ENCODE measurements at regions not wholly inside any gene's neighbourhood (a gene's known extent, or its start where the extent isn't known, plus 50 kb on each side); places are given as distances from the start of the nearest gene placed in this dataset.

DNA sequence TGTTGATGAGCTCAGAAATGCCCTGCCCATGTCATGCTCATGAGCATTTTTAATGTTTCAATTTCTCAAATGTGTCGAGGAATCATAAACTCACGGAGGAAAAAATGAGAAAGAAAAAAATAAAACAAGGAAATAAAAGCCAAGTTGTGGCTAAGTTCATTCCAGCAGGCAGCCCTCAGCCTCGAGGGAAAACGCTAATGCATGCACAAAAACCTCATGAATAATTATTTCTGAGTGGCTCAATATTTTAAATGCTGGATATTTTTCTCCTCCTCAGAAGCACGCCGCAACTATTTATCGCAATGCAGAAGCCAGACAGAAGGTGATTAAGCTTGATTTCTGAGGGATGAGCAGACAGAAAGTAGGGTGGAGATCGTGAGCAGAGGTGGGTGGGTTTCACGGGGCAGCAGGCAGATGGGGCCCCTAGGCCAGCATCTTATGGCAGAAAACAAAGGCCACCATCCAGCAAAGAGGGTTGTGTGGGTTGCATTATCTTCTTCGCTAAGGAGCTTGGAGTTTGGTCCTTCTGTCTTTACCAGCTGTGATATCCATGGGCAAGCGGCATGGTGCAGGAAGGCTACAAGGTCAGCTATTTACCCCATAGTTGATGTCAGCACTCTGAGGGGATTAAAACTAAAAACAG lies 151.5 kb upstream of the LRFN2 start:
- TF ChIP-seq, protein P1, sequence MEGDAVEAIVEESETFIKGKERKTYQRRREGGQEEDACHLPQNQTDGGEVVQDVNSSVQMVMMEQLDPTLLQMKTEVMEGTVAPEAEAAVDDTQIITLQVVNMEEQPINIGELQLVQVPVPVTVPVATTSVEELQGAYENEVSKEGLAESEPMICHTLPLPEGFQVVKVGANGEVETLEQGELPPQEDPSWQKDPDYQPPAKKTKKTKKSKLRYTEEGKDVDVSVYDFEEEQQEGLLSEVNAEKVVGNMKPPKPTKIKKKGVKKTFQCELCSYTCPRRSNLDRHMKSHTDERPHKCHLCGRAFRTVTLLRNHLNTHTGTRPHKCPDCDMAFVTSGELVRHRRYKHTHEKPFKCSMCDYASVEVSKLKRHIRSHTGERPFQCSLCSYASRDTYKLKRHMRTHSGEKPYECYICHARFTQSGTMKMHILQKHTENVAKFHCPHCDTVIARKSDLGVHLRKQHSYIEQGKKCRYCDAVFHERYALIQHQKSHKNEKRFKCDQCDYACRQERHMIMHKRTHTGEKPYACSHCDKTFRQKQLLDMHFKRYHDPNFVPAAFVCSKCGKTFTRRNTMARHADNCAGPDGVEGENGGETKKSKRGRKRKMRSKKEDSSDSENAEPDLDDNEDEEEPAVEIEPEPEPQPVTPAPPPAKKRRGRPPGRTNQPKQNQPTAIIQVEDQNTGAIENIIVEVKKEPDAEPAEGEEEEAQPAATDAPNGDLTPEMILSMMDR (IDR thresholded peaks at IDR 0.05): no peak
- TF ChIP-seq FOXP1 (CRISPR knock-in tag; IDR thresholded peaks at IDR 0.05; ENCODE audit: borderline replicate concordance) (no peak), SP1 (CRISPR knock-in tag; conservative IDR thresholded peaks at IDR 0.05) (no peak), ELF4 (CRISPR knock-in tag; IDR thresholded peaks at IDR 0.05; ENCODE audit: low read depth) (no peak)
- TF ChIP-seq, protein P2, sequence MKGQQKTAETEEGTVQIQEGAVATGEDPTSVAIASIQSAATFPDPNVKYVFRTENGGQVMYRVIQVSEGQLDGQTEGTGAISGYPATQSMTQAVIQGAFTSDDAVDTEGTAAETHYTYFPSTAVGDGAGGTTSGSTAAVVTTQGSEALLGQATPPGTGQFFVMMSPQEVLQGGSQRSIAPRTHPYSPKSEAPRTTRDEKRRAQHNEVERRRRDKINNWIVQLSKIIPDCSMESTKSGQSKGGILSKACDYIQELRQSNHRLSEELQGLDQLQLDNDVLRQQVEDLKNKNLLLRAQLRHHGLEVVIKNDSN (CRISPR knock-in tag; IDR thresholded peaks at IDR 0.05): no peak
- TF ChIP-seq, protein P3, sequence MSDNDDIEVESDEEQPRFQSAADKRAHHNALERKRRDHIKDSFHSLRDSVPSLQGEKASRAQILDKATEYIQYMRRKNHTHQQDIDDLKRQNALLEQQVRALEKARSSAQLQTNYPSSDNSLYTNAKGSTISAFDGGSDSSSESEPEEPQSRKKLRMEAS (CRISPR knock-in tag; IDR thresholded peaks at IDR 0.05): no peak
